Liver (tissue), 8 donors: ENCODE measurements at regions not wholly inside any gene's neighbourhood (a gene's known extent, or its start where the extent isn't known, plus 50 kb on each side); places are given as distances from the start of the nearest gene placed in this dataset.

Source experiments
- DNase-seq: peaks from one replicate; pipeline ENCODE4 v3.0.0-alpha.2; 2017; ENCODE audit warnings: low spot score
- H3K27ac ChIP-seq, 2 donors: one replicate each; pipeline ENCODE4 v1.7.0; 2013; ENCODE audit warnings: inconsistent platforms in 2 of 2, low read length in 2 of 2, control low read depth in 1 of 2, low read depth in 1 of 2, mild to moderate bottlenecking in 1 of 2
- H3K27me3 ChIP-seq, 4 donors: one replicate each; pipeline versions ENCODE4 v1.6.1 to v1.7.0; 2013; ENCODE audit warnings: low read length in 3 of 4, inconsistent platforms in 1 of 4, mild to moderate bottlenecking in 1 of 4, moderate library complexity in 1 of 4; ENCODE audit not compliant: control insufficient read depth in 4 of 4, insufficient read depth in 4 of 4
- H3K36me3 ChIP-seq, 4 donors: one replicate each; pipeline versions ENCODE4 v1.6.1 to v1.7.0; 2013; ENCODE audit warnings: low read length in 3 of 4, mild to moderate bottlenecking in 3 of 4, low read depth in 1 of 4, moderate library complexity in 1 of 4; ENCODE audit not compliant: control insufficient read depth in 4 of 4, insufficient read depth in 3 of 4
- H3K4me1 ChIP-seq, 4 donors: one replicate each; pipeline versions ENCODE4 v1.6.1 to v1.7.0; 2013; ENCODE audit warnings: low read length in 3 of 4, mild to moderate bottlenecking in 3 of 4, moderate library complexity in 1 of 4; ENCODE audit not compliant: control insufficient read depth in 4 of 4, insufficient read depth in 4 of 4
- H3K4me3 ChIP-seq, 3 donors: one replicate each; pipeline versions ENCODE4 v1.6.1 to v1.7.0; 2013; ENCODE audit warnings: low read length in 3 of 3, control low read depth in 1 of 3, low read depth in 1 of 3, mild to moderate bottlenecking in 1 of 3
- H3K9ac ChIP-seq, 2 donors: one replicate each; pipeline ENCODE4 v1.7.0; 2013; ENCODE audit warnings: low read length in 2 of 2, mild to moderate bottlenecking in 2 of 2, moderate library complexity in 2 of 2, control low read depth in 1 of 2, low read depth in 1 of 2
- H3K9me3 ChIP-seq, 4 donors: one replicate each; pipeline versions ENCODE4 v1.6.1 to v1.7.0; 2013; ENCODE audit warnings: low read length in 3 of 4; ENCODE audit not compliant: control insufficient read depth in 4 of 4
- CTCF ChIP-seq: fragments of 150-350 bp; IDR thresholded peaks from 2 replicates; pipeline ENCODE4 v1.5.1; 2017; ENCODE audit warnings: improper control_type of control experiment, low read depth, low read length; ENCODE audit not compliant: missing input control
- EGR1 ChIP-seq, 2 donors: IDR thresholded peaks; 2 replicates each; pipeline ENCODE4 v1.6.1; 2016 to 2018; ENCODE audit warnings: antibody characterized with exemption in 2 of 2, low read depth in 2 of 2
- FOXA1 ChIP-seq: IDR thresholded peaks from 2 replicates; pipeline ENCODE4 v1.6.1; 2016; ENCODE audit warnings: antibody characterized with exemption
- GABPA ChIP-seq, 2 donors: IDR thresholded peaks in 1 of 2; conservative IDR thresholded peaks in 1 of 2; 2 replicates each; pipeline ENCODE4 v1.6.1; 2016; ENCODE audit warnings: antibody characterized with exemption in 2 of 2, mild to moderate bottlenecking in 1 of 2, moderate library complexity in 1 of 2
- HNF4A ChIP-seq, 2 donors: conservative IDR thresholded peaks; 2 replicates each; pipeline ENCODE4 v1.6.1; 2016; ENCODE audit warnings: antibody characterized with exemption in 2 of 2, mild to moderate bottlenecking in 2 of 2
- JUND ChIP-seq, 2 donors: IDR thresholded peaks; 2 replicates each; pipeline ENCODE4 v1.6.1; 2016; ENCODE audit warnings: antibody characterized with exemption in 2 of 2
- MAX ChIP-seq: IDR thresholded peaks from 2 replicates; pipeline ENCODE4 v1.6.1; 2016; ENCODE audit warnings: antibody characterized with exemption
- NR2F2 ChIP-seq: IDR thresholded peaks from 2 replicates; pipeline ENCODE4 v1.6.1; 2016; ENCODE audit warnings: antibody characterized with exemption
- RAD21 ChIP-seq, 2 donors: IDR thresholded peaks; 2 replicates each; pipeline ENCODE4 v1.6.1; 2016; ENCODE audit warnings: antibody characterized with exemption in 2 of 2, mild to moderate bottlenecking in 2 of 2
- RXRA ChIP-seq, 2 donors: IDR thresholded peaks; 2 replicates each; pipeline ENCODE4 v1.6.1; 2017 to 2018; ENCODE audit warnings: antibody characterized with exemption in 2 of 2, mild to moderate bottlenecking in 1 of 2
- SP1 ChIP-seq: IDR thresholded peaks from 2 replicates; pipeline ENCODE4 v1.6.1; 2018; ENCODE audit warnings: antibody characterized with exemption, mild to moderate bottlenecking
- TAF1 ChIP-seq: conservative IDR thresholded peaks from 2 replicates; pipeline ENCODE4 v1.6.1; 2016; ENCODE audit warnings: antibody characterized with exemption, mild to moderate bottlenecking
- YY1 ChIP-seq: IDR thresholded peaks from 2 replicates; pipeline ENCODE4 v1.6.1; 2016; ENCODE audit warnings: antibody characterized with exemption, mild to moderate bottlenecking
- ZBTB33 ChIP-seq: IDR thresholded peaks from 2 replicates; pipeline ENCODE4 v1.6.1; 2016; ENCODE audit warnings: antibody characterized with exemption
- WGBS: extraction: QIAGEN DNeasy Blood & Tissue Kit; methylation state at CpG from one replicate; pipeline ENCODE4 v1.1.7; 2013; 5-methylcytosine and 5-hydroxymethylcytosine counted together
- TF ChIP-seq, protein P1 (sequence below): IDR thresholded peaks from 2 replicates; pipeline ENCODE4 v1.6.1; 2016; ENCODE audit warnings: antibody characterized with exemption
- donor health status: healthy.
- donor health status: healthy.
- donor health status: healthy.
- donor health status: healthy.
- donor health status: healthy.

- no peak overlapping the region for H3K27ac ChIP-seq
- H3K4me3 ChIP-seq: no peak overlapping the region
- TF ChIP-seq GABPA (IDR thresholded peaks at IDR 0.05 in 1 of 2, conservative IDR thresholded peaks at IDR 0.05 in 1 of 2) (no peak), TAF1 (no peak), SP1 (no peak), NR2F2 (no peak), HNF4A (conservative IDR thresholded peaks at IDR 0.05) (no peak), ZBTB33 (no peak), CTCF (no peak), RAD21 (IDR thresholded peaks at IDR 0.05) (no peak), EGR1 (IDR thresholded peaks at IDR 0.05; ENCODE audit: low read depth in 2 of 2) (no peak), RXRA (IDR thresholded peaks at IDR 0.05) (no peak), YY1 (no peak), FOXA1 (no peak), JUND (IDR thresholded peaks at IDR 0.05) (no peak), MAX (no peak)
- TF ChIP-seq, protein P1, sequence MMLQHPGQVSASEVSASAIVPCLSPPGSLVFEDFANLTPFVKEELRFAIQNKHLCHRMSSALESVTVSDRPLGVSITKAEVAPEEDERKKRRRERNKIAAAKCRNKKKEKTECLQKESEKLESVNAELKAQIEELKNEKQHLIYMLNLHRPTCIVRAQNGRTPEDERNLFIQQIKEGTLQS: no peak
- DNase-seq: no peak
- peaks cover 0 to 1% (median 0%) of the 10 kb centered on the region in 4 donors for H3K9me3 ChIP-seq
- H3K27me3 ChIP-seq: no peaks in the 10 kb centered on the region
- no peaks in the 10 kb centered on the region for H3K4me1 ChIP-seq
- no peaks in the 10 kb centered on the region for H3K36me3 ChIP-seq
- 88% methylated on average over 11 of the region's 11 CpGs for WGBS
- H3K9ac ChIP-seq: no peak overlapping the region
Measured at GRCh38 chr1:82215056-82215852, 414.5 kb downstream of the ADGRL2 start.

DNA sequence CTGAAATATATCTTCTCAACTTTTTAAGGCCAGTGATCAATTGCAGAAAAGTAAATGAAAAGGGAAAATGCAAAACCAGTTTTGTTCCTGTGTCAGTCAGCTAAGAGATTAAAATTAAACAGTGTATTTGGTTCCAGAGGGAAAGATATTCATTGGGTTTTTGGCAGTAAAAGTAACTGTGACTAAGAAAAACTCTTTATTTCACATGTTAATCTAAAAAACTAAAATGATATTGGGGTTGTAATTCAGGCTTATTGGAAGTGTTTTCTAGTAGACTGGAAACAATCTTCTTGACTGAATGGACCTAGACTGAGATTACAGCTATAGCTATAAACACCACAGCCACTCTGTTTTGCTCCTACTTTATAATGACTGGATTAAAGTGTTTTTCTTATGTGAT, 413.9 kb downstream of the ADGRL2 start:
- Histone ChIP-seq H3K36me3 (no peaks in the 10 kb centered on the region), H3K9ac (no peak overlapping the region), H3K27ac (no peak overlapping the region), H3K9me3 (peaks cover 0 to 1% (median 0%) of the 10 kb centered on the region in 4 donors), H3K4me1 (no peaks in the 10 kb centered on the region), H3K27me3 (no peaks in the 10 kb centered on the region), H3K4me3 (no peak overlapping the region)
- DNase-seq: no peak
- TF ChIP-seq TAF1 (no peak), EGR1 (IDR thresholded peaks at IDR 0.05; ENCODE audit: low read depth in 2 of 2) (no peak), RXRA (IDR thresholded peaks at IDR 0.05) (no peak), HNF4A (conservative IDR thresholded peaks at IDR 0.05) (no peak), CTCF (no peak)
